ENCODE measurements at regions not wholly inside any gene's neighbourhood (a gene's known extent, or its start where the extent isn't known, plus 50 kb on each side); places are given as distances from the start of the nearest gene placed in this dataset.

DNA sequence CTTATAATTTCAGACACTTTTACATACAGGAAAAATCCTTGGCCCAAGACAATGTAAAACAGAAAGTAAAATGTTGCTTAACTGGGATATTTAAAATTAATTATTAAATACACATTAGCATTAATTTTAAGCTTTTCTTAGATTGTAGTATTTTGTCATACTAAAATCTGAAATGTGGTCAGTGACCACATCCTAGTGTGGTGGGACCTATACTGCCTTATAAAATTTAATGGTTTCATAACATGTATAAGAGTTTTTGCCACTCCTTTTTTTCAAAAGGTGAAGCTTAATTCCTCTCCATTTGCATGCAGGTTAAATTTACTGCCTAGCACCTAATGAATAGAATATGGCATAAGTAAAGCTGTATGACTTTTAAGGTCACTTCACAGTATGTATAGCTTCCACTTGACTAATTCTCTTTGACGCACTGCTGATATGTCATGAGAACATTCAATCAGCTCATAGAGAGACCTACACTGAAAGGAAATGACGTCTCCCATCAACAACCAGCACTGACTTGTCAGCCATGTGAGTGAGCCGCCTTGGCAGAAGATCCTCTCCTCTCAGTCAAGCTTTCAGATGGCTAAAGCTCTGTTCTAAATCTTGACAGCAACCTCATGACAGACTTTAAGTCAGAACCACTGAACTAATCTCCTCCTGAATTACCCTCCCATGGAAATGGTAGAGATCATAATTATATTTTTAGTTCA lies 847.8 kb downstream of the SI start:
- POLR2A ChIA-PET = no interaction called here
- no peak overlapping the region for H3K4me2 ChIP-seq (ENCODE audit: low read length)
- H3K36me3 ChIP-seq (ENCODE audit: control insufficient read depth in 1 of 2, insufficient read depth in 2 of 2, low read length in 2 of 2) = no peaks in the 10 kb centered on the region
- H3K79me2 ChIP-seq (ENCODE audit: insufficient read depth, low read length) = no peaks in the 10 kb centered on the region
- no peaks in the 10 kb centered on the region for H3K4me1 ChIP-seq (ENCODE audit: control insufficient read depth in 1 of 2, insufficient read depth in 2 of 2, low read length in 2 of 2)
- no TSS peak for BruUV-seq (replicated peaks)
- no peak overlapping the region for H3K9ac ChIP-seq (ENCODE audit: low read length)
- RAD21 ChIA-PET (ENCODE audit: low non-redundant PET in 1 of 2, low total read pairs in 2 of 2, uncharacterized antibody in 2 of 2, unreplicated experiment in 2 of 2) = no interaction called here
- H3K4me3 ChIP-seq (replicated peaks in 1 of 2; ENCODE audit: low read depth in 1 of 2, low read length in 2 of 2) = no peak overlapping the region
- intact Hi-C loops (cut with micrococcal nuclease) = no loop called here
- H3K9me3 ChIP-seq (ENCODE audit: control insufficient read depth in 1 of 2, insufficient read depth in 1 of 2, low read depth in 1 of 2, low read length in 2 of 2) = no peaks in the 10 kb centered on the region; a peak in 1 of 4 replicates
- no peaks in the 10 kb centered on the region; the same call in 1 of the 2 replicates for H3K9me2 ChIP-seq (ENCODE audit: insufficient read depth)
- CTCF ChIA-PET = no interaction called here
- ATAC-seq (no peak), DNase-seq (ENCODE audit: low read depth, low spot score) (no peak)
- TF ChIP-seq ATF3 (IDR thresholded peaks at IDR 0.05) (no peak), SIN3A (IDR thresholded peaks at IDR 0.05; ENCODE audit: low read depth) (no peak), MAX (IDR thresholded peaks at IDR 0.05) (no peak), ZFX (IDR thresholded peaks at IDR 0.05) (no peak), FOSL1 (IDR thresholded peaks at IDR 0.05; ENCODE audit: low read depth) (no peak), YY1 (IDR thresholded peaks at IDR 0.05; ENCODE audit: extremely low read depth, insufficient replicate concordance, low read depth, low read length) (no peak), EGR1 (IDR thresholded peaks at IDR 0.05; ENCODE audit: low read depth) (no peak), TCF7L2 (IDR thresholded peaks at IDR 0.05; ENCODE audit: borderline replicate concordance, extremely low read depth, insufficient read depth, insufficient read length) (no peak), ZNF274 (IDR thresholded peaks at IDR 0.05; ENCODE audit: low read depth, low read length) (no peak)
- TF ChIP-seq, protein P1, sequence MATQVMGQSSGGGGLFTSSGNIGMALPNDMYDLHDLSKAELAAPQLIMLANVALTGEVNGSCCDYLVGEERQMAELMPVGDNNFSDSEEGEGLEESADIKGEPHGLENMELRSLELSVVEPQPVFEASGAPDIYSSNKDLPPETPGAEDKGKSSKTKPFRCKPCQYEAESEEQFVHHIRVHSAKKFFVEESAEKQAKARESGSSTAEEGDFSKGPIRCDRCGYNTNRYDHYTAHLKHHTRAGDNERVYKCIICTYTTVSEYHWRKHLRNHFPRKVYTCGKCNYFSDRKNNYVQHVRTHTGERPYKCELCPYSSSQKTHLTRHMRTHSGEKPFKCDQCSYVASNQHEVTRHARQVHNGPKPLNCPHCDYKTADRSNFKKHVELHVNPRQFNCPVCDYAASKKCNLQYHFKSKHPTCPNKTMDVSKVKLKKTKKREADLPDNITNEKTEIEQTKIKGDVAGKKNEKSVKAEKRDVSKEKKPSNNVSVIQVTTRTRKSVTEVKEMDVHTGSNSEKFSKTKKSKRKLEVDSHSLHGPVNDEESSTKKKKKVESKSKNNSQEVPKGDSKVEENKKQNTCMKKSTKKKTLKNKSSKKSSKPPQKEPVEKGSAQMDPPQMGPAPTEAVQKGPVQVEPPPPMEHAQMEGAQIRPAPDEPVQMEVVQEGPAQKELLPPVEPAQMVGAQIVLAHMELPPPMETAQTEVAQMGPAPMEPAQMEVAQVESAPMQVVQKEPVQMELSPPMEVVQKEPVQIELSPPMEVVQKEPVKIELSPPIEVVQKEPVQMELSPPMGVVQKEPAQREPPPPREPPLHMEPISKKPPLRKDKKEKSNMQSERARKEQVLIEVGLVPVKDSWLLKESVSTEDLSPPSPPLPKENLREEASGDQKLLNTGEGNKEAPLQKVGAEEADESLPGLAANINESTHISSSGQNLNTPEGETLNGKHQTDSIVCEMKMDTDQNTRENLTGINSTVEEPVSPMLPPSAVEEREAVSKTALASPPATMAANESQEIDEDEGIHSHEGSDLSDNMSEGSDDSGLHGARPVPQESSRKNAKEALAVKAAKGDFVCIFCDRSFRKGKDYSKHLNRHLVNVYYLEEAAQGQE (IDR thresholded peaks at IDR 0.05; ENCODE audit: low read depth) = no peak
- no peaks in the 10 kb centered on the region for H3K27me3 ChIP-seq (ENCODE audit: insufficient read depth, low read length)
- no peak overlapping the region for H2AFZ ChIP-seq (ENCODE audit: low read depth, low read length, poor library complexity, severe bottlenecking)
- H3K27ac ChIP-seq (ENCODE audit: low read depth, low read length) = no peak overlapping the region
- H4K20me1 ChIP-seq (ENCODE audit: insufficient read depth) = no peaks in the 10 kb centered on the region

All from HCT116 (cell line).